IPS DF 6.9 (cell line): ENCODE measurements at regions not wholly inside any gene's neighbourhood (a gene's known extent, or its start where the extent isn't known, plus 50 kb on each side); places are given as distances from the start of the nearest gene placed in this dataset.
"Not testable (repeated sequence)": the region's sequence is repeated elsewhere in the genome, so short reads cannot be mapped to it uniquely, and the experiment has no call there.

Experiments used
- DNase-seq: peaks from one replicate; pipeline ENCODE4 v3.0.0-alpha.2; 2013; ENCODE audit warnings: low read depth, low spot score
- H3K27ac ChIP-seq: one replicate; pipeline ENCODE4 v1.5.1; 2013; ENCODE audit warnings: low read length, control low read depth
- H3K27me3 ChIP-seq: 2 replicates; pipeline ENCODE4 v1.6.1; 2013; ENCODE audit warnings: mild to moderate bottlenecking, low read length; ENCODE audit not compliant: control insufficient read depth, insufficient read depth
- H3K36me3 ChIP-seq: 2 replicates; pipeline ENCODE4 v1.6.1; 2013; ENCODE audit warnings: low read length; ENCODE audit not compliant: control insufficient read depth, insufficient read depth
- H3K4me1 ChIP-seq: 2 replicates; pipeline ENCODE4 v1.6.1; 2013; ENCODE audit warnings: low read length; ENCODE audit not compliant: control insufficient read depth, insufficient read depth
- H3K4me3 ChIP-seq: 2 replicates; pipeline ENCODE4 v1.5.1; 2013; ENCODE audit warnings: mild to moderate bottlenecking, low read length
- H3K9me3 ChIP-seq: 2 replicates; pipeline ENCODE4 v1.6.1; 2013; ENCODE audit warnings: low read length, inconsistent platforms; ENCODE audit not compliant: control insufficient read depth, insufficient read depth
- WGBS: extraction: QIAGEN DNeasy Blood & Tissue Kit; methylation state at CpG from one replicate; pipeline ENCODE4 v1.1.7; 2013; ENCODE audit warnings: mixed read lengths, missing lambda C conversion rate; ENCODE audit not compliant: insufficient read length, insufficient coverage; 5-methylcytosine and 5-hydroxymethylcytosine counted together

DNA sequence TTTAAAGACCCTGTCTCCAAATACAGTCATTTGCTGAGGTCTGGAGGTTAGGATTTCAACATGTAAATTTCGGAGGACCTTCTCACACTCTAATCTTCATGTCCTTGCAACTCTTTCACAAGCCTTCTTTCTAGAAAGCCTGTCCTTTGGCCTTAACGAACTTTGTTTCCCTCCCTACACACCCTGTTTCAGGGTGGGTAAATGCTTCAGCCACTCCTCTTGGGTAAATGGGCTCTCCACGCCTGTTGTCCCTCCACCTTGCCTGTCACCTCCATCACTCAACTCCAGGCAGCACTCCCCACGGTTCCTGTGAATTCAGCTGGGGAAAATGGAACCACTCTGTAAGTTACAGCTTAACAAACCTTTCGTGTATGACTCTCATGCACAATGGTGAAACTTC lies 84.0 kb upstream of the COG2 start:
- no peaks in the 10 kb centered on the region for H3K4me1 ChIP-seq

DNA sequence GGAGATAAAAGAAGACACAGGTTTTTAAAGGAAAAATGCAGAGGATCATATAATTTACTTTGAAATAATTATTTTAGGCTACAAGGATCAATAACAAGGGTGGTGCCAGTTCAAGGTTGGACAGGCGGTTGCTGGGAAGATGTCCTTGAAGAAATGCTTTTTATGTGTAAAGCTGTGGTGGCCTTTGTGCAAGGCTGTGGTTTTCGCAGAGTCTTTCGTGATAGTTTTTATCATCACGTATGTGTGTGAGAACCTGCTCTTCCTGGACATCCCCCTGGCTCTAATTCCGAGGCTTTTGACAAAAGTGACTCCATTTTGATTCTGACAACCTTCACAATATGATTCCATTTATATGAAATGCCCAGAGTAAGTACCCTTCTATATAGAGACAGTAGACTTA lies 85.8 kb upstream of the COG2 start:
- Histone ChIP-seq H3K27me3 (no peaks in the 10 kb centered on the region), H3K4me3 (no peak overlapping the region), H3K9me3 (no peaks in the 10 kb centered on the region), H3K36me3 (no peaks in the 10 kb centered on the region), H3K27ac (no peak overlapping the region), H3K4me1 (no peaks in the 10 kb centered on the region)
- no CpG with 5 or more reads among the region's 5 CpGs for WGBS
- no peak for DNase-seq

More for the DNA sequence above, 84.0 kb upstream of the COG2 start:
- no peak for DNase-seq
- Histone ChIP-seq H3K4me3 (no peak overlapping the region), H3K27me3 (no peaks in the 10 kb centered on the region), H3K9me3 (no peaks in the 10 kb centered on the region), H3K36me3 (no peaks in the 10 kb centered on the region), H3K27ac (no peak overlapping the region)
- no CpG with 5 or more reads among the region's 5 CpGs for WGBS

DNA sequence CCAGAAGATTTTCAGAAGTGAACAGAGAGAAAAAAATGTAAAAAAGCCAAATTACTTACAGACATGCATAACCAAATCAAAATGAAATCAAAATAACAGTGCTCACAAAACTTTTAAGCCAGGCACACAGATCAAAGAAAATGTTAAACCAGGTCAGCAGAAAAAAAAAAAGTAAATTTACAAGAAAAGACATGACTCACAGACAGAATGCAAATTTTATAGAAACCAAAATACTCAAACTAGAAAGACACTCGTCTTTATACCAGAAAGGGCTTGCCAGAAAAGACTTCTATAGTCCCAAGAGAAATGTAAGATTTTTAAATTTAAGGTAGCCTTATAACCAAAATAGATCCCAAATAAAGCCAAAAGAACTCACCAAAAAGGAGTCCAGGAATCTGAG lies 86.5 kb upstream of the COG2 start:
- Histone ChIP-seq H3K9me3 (no peaks in the 10 kb centered on the region), H3K36me3 (no peaks in the 10 kb centered on the region), H3K4me1 (no peaks in the 10 kb centered on the region), H3K4me3 (no peak overlapping the region), H3K27me3 (no peaks in the 10 kb centered on the region), H3K27ac (no peak overlapping the region)
- no peak for DNase-seq
- no CpG with 5 or more reads among the region's 1 CpG for WGBS

DNA sequence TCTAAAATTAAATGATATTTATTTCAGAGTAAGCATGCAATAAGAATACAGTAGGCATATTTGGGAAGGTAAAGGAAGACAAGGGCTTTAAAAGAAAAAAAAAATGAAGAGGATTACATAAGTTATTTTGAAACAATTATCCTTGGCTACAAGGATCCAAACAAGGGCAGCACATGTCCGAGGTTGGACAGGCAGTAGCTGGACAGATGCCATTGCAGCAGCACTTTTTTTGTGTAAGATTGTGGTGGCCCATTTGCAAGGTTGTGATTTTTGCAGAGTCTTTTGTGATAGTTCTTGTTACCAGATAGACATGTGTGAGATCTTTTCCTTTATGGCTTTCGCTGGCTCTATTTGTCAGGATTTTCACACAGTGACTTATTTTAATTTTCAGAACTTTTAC lies 89.4 kb upstream of the COG2 start:
- Histone ChIP-seq H3K27ac (no peak overlapping the region), H3K36me3 (no peaks in the 10 kb centered on the region), H3K4me3 (no peak overlapping the region), H3K9me3 (no peaks in the 10 kb centered on the region), H3K4me1 (no peaks in the 10 kb centered on the region), H3K27me3 (no peaks in the 10 kb centered on the region)
- WGBS: no CpG with 5 or more reads among the region's 2 CpGs
- no peak for DNase-seq

DNA sequence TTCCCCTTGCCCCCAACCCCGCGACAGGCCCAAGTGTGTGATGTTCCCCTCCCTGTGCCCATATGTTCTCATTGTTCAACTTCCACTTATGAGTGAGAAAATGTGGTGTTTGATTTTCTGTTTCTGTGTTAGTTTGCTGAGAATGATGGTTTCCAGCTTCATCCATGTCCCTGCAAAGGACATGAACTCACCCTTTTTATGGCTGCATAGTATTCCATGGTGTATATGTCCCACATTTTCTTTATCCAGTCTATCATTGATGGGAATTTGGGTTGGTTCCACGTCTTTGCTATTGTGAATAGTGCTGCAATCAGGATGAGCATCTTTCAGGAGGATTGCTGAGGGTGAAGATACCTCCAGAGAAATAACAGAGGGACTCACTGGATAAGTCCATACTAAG lies 91.3 kb upstream of the COG2 start:
- not testable (repeated sequence) for H3K36me3 ChIP-seq, H3K9me3 ChIP-seq, H3K4me3 ChIP-seq, H3K4me1 ChIP-seq, H3K27me3 ChIP-seq, DNase-seq, H3K27ac ChIP-seq
- no CpG with 5 or more reads among the region's 3 CpGs for WGBS

DNA sequence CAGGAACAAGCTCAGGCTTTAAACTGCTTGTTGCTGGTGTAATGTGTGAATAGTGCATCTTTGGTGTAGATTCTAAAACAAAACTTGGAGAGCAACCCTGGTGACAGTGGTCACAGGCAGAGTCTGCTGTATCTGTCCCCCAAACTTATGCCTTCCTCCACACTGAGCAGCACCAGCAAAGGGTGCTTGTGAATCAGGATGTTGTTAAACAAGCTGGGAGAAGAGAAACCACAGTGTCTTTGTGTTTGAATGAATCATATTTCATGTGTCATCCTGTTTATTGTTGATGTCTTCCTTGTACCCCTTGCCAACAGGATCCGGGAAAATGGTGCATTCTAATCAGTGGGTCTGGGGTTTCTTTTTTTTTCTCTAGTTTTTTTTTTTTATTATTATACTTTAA lies 91.9 kb upstream of the COG2 start:
- H3K4me3 ChIP-seq: no peak overlapping the region
- WGBS: no CpG with 5 or more reads among the region's 1 CpG
- no peaks in the 10 kb centered on the region for H3K9me3 ChIP-seq
- H3K27ac ChIP-seq: no peak overlapping the region
- H3K36me3 ChIP-seq: no peaks in the 10 kb centered on the region
- no peaks in the 10 kb centered on the region for H3K4me1 ChIP-seq
- no peaks in the 10 kb centered on the region for H3K27me3 ChIP-seq
- no peak for DNase-seq

DNA sequence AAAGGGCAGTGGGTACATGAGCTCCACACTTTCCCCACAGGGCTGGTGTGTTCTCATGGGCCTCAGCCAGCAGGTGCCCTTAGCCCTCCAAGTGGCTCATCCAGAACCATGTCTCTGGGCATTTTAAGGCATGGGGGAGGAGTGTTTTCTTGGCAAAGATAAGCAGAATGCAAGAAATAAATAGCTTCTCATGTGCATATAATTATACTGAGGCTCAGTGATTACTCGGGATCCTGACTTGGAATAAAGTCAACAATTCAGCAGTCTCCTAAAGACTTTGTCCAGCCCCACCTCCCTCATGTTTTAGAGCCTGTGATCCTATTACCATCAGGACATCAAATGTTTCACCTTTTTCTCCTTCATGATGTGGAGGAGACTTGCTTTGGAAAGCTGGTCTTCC lies 92.7 kb upstream of the COG2 start:
- no peaks in the 10 kb centered on the region for H3K4me1 ChIP-seq
- no peaks in the 10 kb centered on the region for H3K36me3 ChIP-seq
- no peak overlapping the region for H3K27ac ChIP-seq
- H3K27me3 ChIP-seq: no peaks in the 10 kb centered on the region
- WGBS: no CpG with 5 or more reads among the region's 1 CpG
- no peaks in the 10 kb centered on the region for H3K9me3 ChIP-seq
- H3K4me3 ChIP-seq: no peak overlapping the region
- no peak for DNase-seq

DNA sequence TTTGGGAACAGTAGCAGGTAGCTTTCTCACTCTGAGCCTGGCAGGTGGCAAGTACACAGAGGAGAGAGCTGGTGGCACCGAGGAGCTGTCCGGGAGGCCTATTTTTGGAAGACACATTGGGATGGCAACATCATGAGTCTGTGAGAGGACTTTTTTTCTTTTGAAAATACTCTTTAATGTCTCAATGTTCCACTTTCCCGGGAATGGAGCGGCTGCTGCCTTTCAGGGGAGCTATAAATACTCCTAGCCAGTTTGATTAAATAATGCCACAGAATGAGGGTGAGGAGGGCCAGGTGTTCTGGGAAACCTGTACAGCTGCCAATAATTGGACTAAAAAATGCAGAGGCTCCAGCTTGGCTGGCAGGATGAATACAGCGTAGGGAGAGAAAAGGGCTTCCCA lies 93.3 kb upstream of the COG2 start:
- Histone ChIP-seq H3K4me3 (no peak overlapping the region), H3K4me1 (no peaks in the 10 kb centered on the region), H3K27me3 (no peaks in the 10 kb centered on the region), H3K36me3 (no peaks in the 10 kb centered on the region), H3K27ac (no peak overlapping the region), H3K9me3 (no peaks in the 10 kb centered on the region)
- WGBS: no CpG with 5 or more reads among the region's 5 CpGs
- DNase-seq: no peak

DNA sequence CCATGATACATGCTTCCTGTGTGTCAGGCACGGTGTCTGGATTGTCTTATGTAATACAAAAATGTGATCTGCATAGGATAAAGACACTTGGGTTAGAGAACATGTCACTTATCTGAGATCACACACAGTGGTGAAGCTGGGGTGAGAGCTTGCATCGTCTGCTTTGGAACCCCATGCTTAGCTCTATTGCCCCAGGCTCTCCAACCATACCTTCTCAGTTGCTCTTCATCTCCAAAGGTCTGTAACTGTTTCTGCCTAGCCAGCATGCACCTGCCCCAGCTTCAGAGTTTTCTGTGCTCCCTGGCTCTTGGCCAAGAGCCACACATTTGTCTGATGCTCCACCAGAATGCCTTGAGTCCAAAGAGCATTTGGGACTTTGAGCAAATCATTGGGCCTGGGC lies 93.9 kb upstream of the COG2 start:
- no CpG with 5 or more reads among the region's 2 CpGs for WGBS
- Histone ChIP-seq H3K27me3 (no peaks in the 10 kb centered on the region), H3K27ac (no peak overlapping the region), H3K4me1 (no peaks in the 10 kb centered on the region), H3K4me3 (no peak overlapping the region), H3K9me3 (no peaks in the 10 kb centered on the region), H3K36me3 (no peaks in the 10 kb centered on the region)
- DNase-seq: no peak

DNA sequence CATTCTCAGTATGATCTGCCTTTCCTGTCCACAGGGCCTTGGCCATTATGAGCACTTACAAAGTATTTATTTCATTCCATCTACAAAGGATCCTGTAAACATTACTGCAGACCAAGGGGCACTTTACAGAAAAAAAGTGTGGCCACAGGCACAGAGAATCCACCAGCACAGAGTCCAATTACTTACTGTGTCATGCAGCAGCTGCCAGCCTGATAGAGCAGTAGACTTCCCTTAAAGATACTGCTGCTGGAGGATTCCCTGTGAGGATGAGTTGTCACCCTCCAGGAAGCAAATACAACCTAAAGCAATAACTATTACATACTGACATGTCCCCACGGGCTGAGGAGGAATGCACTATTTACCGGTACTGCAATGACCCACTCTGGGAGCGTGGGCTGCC lies 97.1 kb upstream of the COG2 start:
- H3K36me3 ChIP-seq: no peaks in the 10 kb centered on the region

DNA sequence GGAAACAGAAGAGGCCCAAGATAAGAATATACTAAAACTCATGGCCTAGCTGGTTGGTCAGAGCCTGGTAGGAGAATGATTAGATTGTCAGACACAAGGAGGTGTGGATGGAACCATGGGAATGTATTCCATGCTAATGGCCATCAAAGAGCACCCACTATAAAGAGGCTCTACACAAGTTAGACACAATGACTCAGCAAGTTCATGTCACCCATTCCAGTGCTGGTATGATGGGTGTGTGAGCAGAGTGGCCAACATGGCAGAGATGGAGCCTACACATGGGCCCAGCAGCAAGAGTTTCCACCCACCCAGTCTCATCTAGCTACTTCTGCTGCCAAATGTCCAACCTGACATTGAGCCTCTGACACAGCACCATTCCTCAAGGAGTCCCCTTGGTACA lies 97.5 kb upstream of the COG2 start:
- Histone ChIP-seq H3K36me3 (no peaks in the 10 kb centered on the region), H3K27me3 (no peaks in the 10 kb centered on the region), H3K4me1 (no peaks in the 10 kb centered on the region), H3K9me3 (no peaks in the 10 kb centered on the region), H3K4me3 (no peak overlapping the region), H3K27ac (no peak overlapping the region)
- DNase-seq: no peak

More for the DNA sequence above, 97.1 kb upstream of the COG2 start:
- H3K4me1 ChIP-seq: no peaks in the 10 kb centered on the region
- no peaks in the 10 kb centered on the region for H3K9me3 ChIP-seq
- WGBS: no CpG with 5 or more reads among the region's 3 CpGs
- no peaks in the 10 kb centered on the region for H3K27me3 ChIP-seq
- H3K4me3 ChIP-seq: no peak overlapping the region
- H3K27ac ChIP-seq: no peak overlapping the region
- DNase-seq: no peak
